Neuronal stem cell (in vitro differentiated cells): ENCODE measurements at regions not wholly inside any gene's neighbourhood (a gene's known extent, or its start where the extent isn't known, plus 50 kb on each side); places are given as distances from the start of the nearest gene placed in this dataset.

ENCODE experiments used
- DNase-seq: peaks from one replicate; pipeline ENCODE4 v3.0.0-alpha.2; 2013; ENCODE audit warnings: low spot score
- H2AFZ ChIP-seq: one replicate; pipeline ENCODE4 v1.6.1; 2013; ENCODE audit warnings: mild to moderate bottlenecking, low read length, inconsistent platforms
- H2AK5ac ChIP-seq: 2 replicates; pipeline ENCODE4 v1.6.1; 2013; ENCODE audit warnings: low read depth, mild to moderate bottlenecking, inconsistent platforms, low read length, moderate library complexity, mixed read lengths
- H2BK120ac ChIP-seq: 2 replicates; pipeline ENCODE4 v1.6.1; 2013; ENCODE audit warnings: low read depth, mild to moderate bottlenecking, inconsistent platforms, low read length, moderate library complexity, mixed read lengths
- H2BK12ac ChIP-seq: one replicate; pipeline ENCODE4 v1.6.1; 2013; ENCODE audit warnings: low read length, inconsistent platforms
- H2BK15ac ChIP-seq: 2 replicates; pipeline ENCODE4 v1.6.1; 2013; ENCODE audit warnings: mild to moderate bottlenecking, low read length, inconsistent platforms, mixed read lengths
- H2BK5ac ChIP-seq: one replicate; pipeline ENCODE4 v1.6.1; 2013; ENCODE audit warnings: inconsistent platforms, mild to moderate bottlenecking, low read length, moderate library complexity
- H3K14ac ChIP-seq: one replicate; pipeline ENCODE4 v1.6.1; 2013; ENCODE audit warnings: low read length, inconsistent platforms
- H3K18ac ChIP-seq: 2 replicates; pipeline ENCODE4 v1.6.1; 2013; ENCODE audit warnings: low read length, inconsistent platforms
- H3K23ac ChIP-seq: 2 replicates; pipeline ENCODE4 v1.6.1; 2013; ENCODE audit warnings: low read depth, mild to moderate bottlenecking, mixed read lengths, low read length, inconsistent platforms; ENCODE audit not compliant: poor library complexity
- H3K27ac ChIP-seq: replicated peaks from 3 replicates; pipeline ENCODE4 v1.5.1; 2013; ENCODE audit warnings: low read length, inconsistent platforms
- H3K27me3 ChIP-seq, 3 experiments: 2 replicates each; pipeline ENCODE4 v1.6.1; 2013; ENCODE audit warnings: low read length in 3 of 3, mild to moderate bottlenecking in 2 of 3, inconsistent platforms in 1 of 3, low read depth in 1 of 3, mixed read lengths in 1 of 3, moderate library complexity in 1 of 3; ENCODE audit not compliant: control insufficient read depth in 3 of 3, insufficient read depth in 3 of 3
- H3K36me3 ChIP-seq, 2 donors: replicated peaks in 1 of 2; 2 replicates each; pipeline ENCODE4 v1.6.1; 2013; ENCODE audit warnings: low read length in 2 of 2; ENCODE audit not compliant: control insufficient read depth in 2 of 2, insufficient read depth in 2 of 2
- H3K4ac ChIP-seq: 2 replicates; pipeline ENCODE4 v1.6.1; 2013; ENCODE audit warnings: inconsistent platforms, mild to moderate bottlenecking, low read length, moderate library complexity
- H3K4me1 ChIP-seq, 2 donors: 1 replicate in 1 of 2; 2 replicates in 1 of 2; pipeline ENCODE4 v1.6.1; 2013; ENCODE audit warnings: low read length in 2 of 2, low read depth in 1 of 2; ENCODE audit not compliant: control insufficient read depth in 2 of 2, insufficient read depth in 1 of 2
- H3K4me2 ChIP-seq: one replicate; pipeline ENCODE4 v1.6.1; 2013; ENCODE audit warnings: mild to moderate bottlenecking, low read length, inconsistent platforms; ENCODE audit not compliant: insufficient read depth, poor library complexity, severe bottlenecking
- H3K4me3 ChIP-seq, 2 donors: 2 replicates each; pipeline ENCODE4 v1.5.1; 2013; ENCODE audit warnings: low read length in 2 of 2, mild to moderate bottlenecking in 2 of 2, inconsistent platforms in 1 of 2, moderate library complexity in 1 of 2
- H3K79me1 ChIP-seq: one replicate; pipeline ENCODE4 v1.6.1; 2013; ENCODE audit warnings: low read depth, mild to moderate bottlenecking, inconsistent platforms, low read length, moderate library complexity
- H3K9ac ChIP-seq: one replicate; pipeline ENCODE4 v1.6.1; 2013; ENCODE audit warnings: mild to moderate bottlenecking, low read depth, low read length, inconsistent platforms; ENCODE audit not compliant: poor library complexity
- H3K9me3 ChIP-seq, 2 donors: replicated peaks in 1 of 2; 2 replicates each; pipeline versions ENCODE3 to v1.6.1; 2013; ENCODE audit warnings: low read length in 2 of 2, mild to moderate bottlenecking in 2 of 2, inconsistent platforms in 1 of 2, low read depth in 1 of 2, mixed read lengths in 1 of 2, moderate library complexity in 1 of 2; ENCODE audit not compliant: control insufficient read depth in 2 of 2, insufficient read depth in 1 of 2
- H4K8ac ChIP-seq: one replicate; pipeline ENCODE4 v1.6.1; 2013; ENCODE audit warnings: low read depth, mild to moderate bottlenecking, inconsistent platforms, low read length, moderate library complexity
- H4K91ac ChIP-seq: one replicate; pipeline ENCODE4 v1.6.1; 2013; ENCODE audit warnings: low read length, low read depth, mild to moderate bottlenecking, inconsistent platforms; ENCODE audit not compliant: poor library complexity
- WGBS, 2 donors: extraction: QIAGEN DNeasy Blood & Tissue Kit; methylation state at CpG; one replicate each; pipeline ENCODE4 v1.1.7; 2013; ENCODE audit warnings: missing lambda C conversion rate in 2 of 2, mixed read lengths in 1 of 2; ENCODE audit not compliant: insufficient read length in 2 of 2, insufficient replicate concordance in 1 of 2; ENCODE audit errors: extremely low coverage in 2 of 2; 5-methylcytosine and 5-hydroxymethylcytosine counted together

- H3K4ac ChIP-seq = no peak overlapping the region
- WGBS, 2 donors = 100% methylated on average over 1 of the region's 5 CpGs; no CpG with 5 or more reads in 1 of the 2 donors
Observed at GRCh38 chr2:57882895-57883515, 163.6 kb upstream of the VRK2 start.

GRCh38 chr2:57884281-57884680, 162.3 kb upstream of the VRK2 start:
- no peaks in the 10 kb centered on the region for H3K79me1 ChIP-seq
- no peak overlapping the region for H3K4ac ChIP-seq
- H3K14ac ChIP-seq = no peak overlapping the region
- H3K4me3 ChIP-seq = no peak overlapping the region
- no peak overlapping the region for H3K27ac ChIP-seq
- H2AK5ac ChIP-seq = no peak overlapping the region
- no peak overlapping the region for H3K9ac ChIP-seq
- DNase-seq = no peak
- no peak overlapping the region for H2BK120ac ChIP-seq
- H3K23ac ChIP-seq = no peak overlapping the region
- H2BK12ac ChIP-seq = no peak overlapping the region
- H2BK5ac ChIP-seq = no peak overlapping the region
- H3K36me3 ChIP-seq = no peaks in the 10 kb centered on the region
- no peak overlapping the region for H2AFZ ChIP-seq
- no CpG with 5 or more reads among the region's 1 CpG for WGBS, 2 donors
- no peak overlapping the region for H3K18ac ChIP-seq
- no peaks in the 10 kb centered on the region for H3K4me1 ChIP-seq
- H2BK15ac ChIP-seq = no peak overlapping the region
- H4K8ac ChIP-seq = no peak overlapping the region
- no peaks in the 10 kb centered on the region for H3K27me3 ChIP-seq
- H4K91ac ChIP-seq = no peak overlapping the region
- no peaks in the 10 kb centered on the region for H3K9me3 ChIP-seq
- H3K4me2 ChIP-seq = no peak overlapping the region

More at GRCh38 chr2:57882895-57883515, 163.6 kb upstream of the VRK2 start:
- no peak overlapping the region for H2AK5ac ChIP-seq
- no peak overlapping the region for H3K4me2 ChIP-seq
- H2BK12ac ChIP-seq = no peak overlapping the region
- H4K8ac ChIP-seq = no peak overlapping the region
- no peak overlapping the region for H3K27ac ChIP-seq
- no peaks in the 10 kb centered on the region for H3K36me3 ChIP-seq
- no peak overlapping the region for H3K4me3 ChIP-seq
- H3K9me3 ChIP-seq = no peaks in the 10 kb centered on the region
- no peak overlapping the region for H2AFZ ChIP-seq
- no peak overlapping the region for H3K23ac ChIP-seq
- H3K14ac ChIP-seq = no peak overlapping the region
- H2BK120ac ChIP-seq = no peak overlapping the region
- no peaks in the 10 kb centered on the region for H3K79me1 ChIP-seq
- DNase-seq = no peak
- H2BK5ac ChIP-seq = no peak overlapping the region
- no peak overlapping the region for H4K91ac ChIP-seq
- H3K4me1 ChIP-seq = no peaks in the 10 kb centered on the region
- no peak overlapping the region for H3K18ac ChIP-seq
- no peak overlapping the region for H2BK15ac ChIP-seq
- H3K9ac ChIP-seq = no peak overlapping the region
- no peaks in the 10 kb centered on the region for H3K27me3 ChIP-seq

GRCh38 chr2:57885742-57886141, 160.9 kb upstream of the VRK2 start:
- H2BK12ac ChIP-seq = no peak overlapping the region
- no peak overlapping the region for H3K4me2 ChIP-seq
- no peak overlapping the region for H3K9ac ChIP-seq

GRCh38 chr2:57886161-57886786, 160.3 kb upstream of the VRK2 start:
- no peak overlapping the region for H2BK15ac ChIP-seq
- no peak overlapping the region for H3K4me2 ChIP-seq
- H2AFZ ChIP-seq = no peak overlapping the region
- H3K18ac ChIP-seq = no peak overlapping the region
- H4K91ac ChIP-seq = no peak overlapping the region
- no peak overlapping the region for H2BK5ac ChIP-seq
- H3K9me3 ChIP-seq = no peaks in the 10 kb centered on the region
- no peak overlapping the region for H3K4me3 ChIP-seq
- no peaks in the 10 kb centered on the region for H3K4me1 ChIP-seq
- H4K8ac ChIP-seq = no peak overlapping the region
- H2AK5ac ChIP-seq = no peak overlapping the region
- no peaks in the 10 kb centered on the region for H3K79me1 ChIP-seq
- no peaks in the 10 kb centered on the region for H3K36me3 ChIP-seq
- no peaks in the 10 kb centered on the region for H3K27me3 ChIP-seq
- no peak overlapping the region for H3K4ac ChIP-seq
- no peak overlapping the region for H2BK120ac ChIP-seq
- no peak overlapping the region for H3K23ac ChIP-seq
- WGBS, 2 donors = no CpG with 5 or more reads among the region's 13 CpGs
- no peak overlapping the region for H3K27ac ChIP-seq
- no peak overlapping the region for H3K14ac ChIP-seq
- no peak overlapping the region for H2BK12ac ChIP-seq
- H3K9ac ChIP-seq = no peak overlapping the region
- no peak for DNase-seq

More at GRCh38 chr2:57885742-57886141, 160.9 kb upstream of the VRK2 start:
- Histone ChIP-seq H3K79me1 (no peaks in the 10 kb centered on the region), H3K9me3 (no peaks in the 10 kb centered on the region), H2AFZ (no peak overlapping the region), H4K8ac (no peak overlapping the region), H3K18ac (no peak overlapping the region), H3K27ac (no peak overlapping the region), H3K36me3 (no peaks in the 10 kb centered on the region), H4K91ac (no peak overlapping the region), H2BK120ac (no peak overlapping the region), H3K4me3 (no peak overlapping the region), H2BK5ac (no peak overlapping the region), H3K27me3 (no peaks in the 10 kb centered on the region), H2AK5ac (no peak overlapping the region), H2BK15ac (no peak overlapping the region), H3K23ac (no peak overlapping the region), H3K4me1 (no peaks in the 10 kb centered on the region), H3K4ac (no peak overlapping the region), H3K14ac (no peak overlapping the region)
- no peak for DNase-seq
